ENCODE measurements at regions not wholly inside any gene's neighbourhood (a gene's known extent, or its start where the extent isn't known, plus 50 kb on each side); places are given as distances from the start of the nearest gene placed in this dataset.

- DNase-seq (ENCODE audit: low read depth in 3 of 3, low spot score in 2 of 3): no peak
Measured at GRCh38 chr2:235139956-235140800, 188.4 kb downstream of the SH3BP4 start.

- DNase-seq (ENCODE audit: low read depth in 3 of 3, low spot score in 2 of 3): no peak
Measured at GRCh38 chr2:235140801-235141081, 188.9 kb downstream of the SH3BP4 start.

- no peak for DNase-seq (ENCODE audit: low read depth in 3 of 3, low spot score in 2 of 3)
Measured at GRCh38 chr2:235141411-235142128, 189.8 kb downstream of the SH3BP4 start.

GRCh38 chr2:235142601-235143000 is 190.8 kb downstream of the SH3BP4 start:
- no peak for DNase-seq (ENCODE audit: low read depth in 3 of 3, low spot score in 2 of 3)

GRCh38 chr2:235143789-235144188 is 192.0 kb downstream of the SH3BP4 start:
- no peak for DNase-seq (ENCODE audit: low read depth in 3 of 3, low spot score in 2 of 3)

GRCh38 chr2:235144291-235144690 is 192.5 kb downstream of the SH3BP4 start:
- DNase-seq (ENCODE audit: low read depth in 3 of 3, low spot score in 2 of 3): no peak

- DNase-seq (ENCODE audit: low read depth in 3 of 3, low spot score in 2 of 3): no peak
Measured at GRCh38 chr2:235146206-235146605, 194.4 kb downstream of the SH3BP4 start.

GRCh38 chr2:235146871-235147565 is 195.2 kb downstream of the SH3BP4 start:
- DNase-seq (ENCODE audit: low read depth in 3 of 3, low spot score in 2 of 3): no peak

GRCh38 chr2:235148201-235149170 is 196.7 kb downstream of the SH3BP4 start:
- DNase-seq (ENCODE audit: low read depth in 3 of 3, low spot score in 2 of 3): no peak

- no peak for DNase-seq (ENCODE audit: low read depth in 3 of 3, low spot score in 2 of 3)
Measured at GRCh38 chr2:235149240-235149659, 197.4 kb downstream of the SH3BP4 start.

GRCh38 chr2:235149736-235150135 is 197.9 kb downstream of the SH3BP4 start:
- DNase-seq (ENCODE audit: low read depth in 3 of 3, low spot score in 2 of 3): no peak

GRCh38 chr2:235151152-235151551 is 199.3 kb downstream of the SH3BP4 start:
- no peak for DNase-seq (ENCODE audit: low read depth in 3 of 3, low spot score in 2 of 3)

GRCh38 chr2:235155163-235155562 is 203.3 kb downstream of the SH3BP4 start:
- no peak for DNase-seq (ENCODE audit: low read depth in 3 of 3, low spot score in 2 of 3)

- no peak for DNase-seq (ENCODE audit: low read depth in 3 of 3, low spot score in 2 of 3)
Measured at GRCh38 chr2:235156055-235156454, 204.2 kb downstream of the SH3BP4 start.

GRCh38 chr2:235157746-235158482 is 206.1 kb downstream of the SH3BP4 start:
- DNase-seq (ENCODE audit: low read depth in 3 of 3, low spot score in 2 of 3): no peak

GRCh38 chr2:235160281-235160810 is 208.5 kb downstream of the SH3BP4 start:
- no peak for DNase-seq (ENCODE audit: low read depth in 3 of 3, low spot score in 2 of 3)

- no peak for DNase-seq (ENCODE audit: low read depth in 3 of 3, low spot score in 2 of 3)
Measured at GRCh38 chr2:235161565-235161964, 209.7 kb downstream of the SH3BP4 start.

- DNase-seq (ENCODE audit: low read depth in 3 of 3, low spot score in 2 of 3): no peak
Measured at GRCh38 chr2:235162082-235162836, 210.4 kb downstream of the SH3BP4 start.

- DNase-seq (ENCODE audit: low read depth in 3 of 3, low spot score in 2 of 3): no peak
Measured at GRCh38 chr2:235162837-235163197, 211.0 kb downstream of the SH3BP4 start.

Data from right renal cortex interstitium (tissue), 3 donors.